PC-3 (cell line): ENCODE measurements at regions not wholly inside any gene's neighbourhood (a gene's known extent, or its start where the extent isn't known, plus 50 kb on each side); places are given as distances from the start of the nearest gene placed in this dataset.

Source experiments
- ATAC-seq: fragments of 200-7000 bp; cut with Tn5 transposase; 2 replicates; pipeline ENCODE4 v1.9.1; 2020; ENCODE audit warnings: mild to moderate bottlenecking, moderate library complexity
- BruUV-seq: library from RNA; stranded (reverse); fragments of 400-500 nt; replicated peaks from 2 replicates; lab custom pipeline; 2021; lab: Mats Ljungman, UMichigan
- CTCF ChIA-PET: fragments of 300-600 bp; sonication (Branson Sonifier 250); formaldehyde crosslinking; loops from one replicate; lab custom pipeline; 2022; ENCODE audit warnings: antibody characterized with exemption; lab: Charles Lee
- POLR2A ChIA-PET: fragments of 300-600 bp; sonication (Branson Sonifier 250); formaldehyde crosslinking; loops from one replicate; lab custom pipeline; 2022; ENCODE audit warnings: antibody characterized with exemption; ENCODE audit not compliant: unreplicated experiment; lab: Charles Lee
- DNase-seq: peaks from one replicate; pipeline ENCODE4 v3.0.0-alpha.2; 2015
- H2AFZ ChIP-seq: fragments of 300-600 bp; sonication (generic); 2 replicates; pipeline ENCODE4 v1.6.0; 2016; ENCODE audit warnings: antibody characterized with exemption, low read length
- H3F3A ChIP-seq: fragments of 300-600 bp; sonication (generic); one replicate; pipeline ENCODE4 v1.6.0; 2017; ENCODE audit warnings: antibody characterized with exemption, low read length, control low read depth, mild to moderate bottlenecking; ENCODE audit not compliant: unreplicated experiment
- H3K27ac ChIP-seq: fragments of 300-600 bp; sonication (generic); 2 replicates; pipeline ENCODE4 v1.5.1; 2016; ENCODE audit warnings: mild to moderate bottlenecking, low read length
- H3K27me3 ChIP-seq: fragments of 300-600 bp; sonication (generic); 2 replicates; pipeline ENCODE4 v1.6.1; 2016; ENCODE audit warnings: low read length, mixed read lengths
- H3K36me3 ChIP-seq: fragments of 300-600 bp; sonication (generic); 2 replicates; pipeline ENCODE4 v1.6.1; 2016; ENCODE audit warnings: low read depth, mixed run types, low read length, mixed read lengths
- H3K4me1 ChIP-seq: fragments of 300-600 bp; sonication (generic); 2 replicates; pipeline ENCODE4 v1.5.1; 2016; ENCODE audit warnings: low read length; ENCODE audit not compliant: insufficient read depth
- H3K4me2 ChIP-seq: fragments of 300-600 bp; sonication (generic); 2 replicates; pipeline ENCODE4 v1.6.0; 2016; ENCODE audit warnings: low read length
- H3K4me3 ChIP-seq: fragments of 300-600 bp; sonication (generic); 2 replicates; pipeline ENCODE4 v1.5.1; 2016; ENCODE audit warnings: mild to moderate bottlenecking, low read length, mixed read lengths
- H3K79me2 ChIP-seq: fragments of 300-600 bp; sonication (generic); 2 replicates; pipeline ENCODE4 v1.6.1; 2017; ENCODE audit warnings: low read length, mixed read lengths
- H3K9ac ChIP-seq: fragments of 300-600 bp; sonication (generic); 2 replicates; pipeline ENCODE4 v1.6.0; 2016; ENCODE audit warnings: mild to moderate bottlenecking, low read length
- H3K9me2 ChIP-seq: fragments of 300-600 bp; sonication (generic); replicated peaks from 2 replicates; pipeline ENCODE4 v1.6.1; 2016; ENCODE audit warnings: mixed run types, low read length, mixed read lengths
- H3K9me3 ChIP-seq: fragments of 300-600 bp; sonication (generic); 2 replicates; pipeline ENCODE4 v1.6.1; 2016; ENCODE audit warnings: low read length, mixed read lengths
- H4K20me1 ChIP-seq: fragments of 300-600 bp; sonication (generic); 2 replicates; pipeline ENCODE4 v1.6.1; 2016; ENCODE audit warnings: low read length, mixed read lengths
- EZH2 ChIP-seq: fragments of 300-600 bp; sonication (generic); IDR thresholded peaks from one replicate; pipeline ENCODE4 v1.6.1; 2017; ENCODE audit warnings: antibody characterized with exemption, mild to moderate bottlenecking, low read length; ENCODE audit not compliant: unreplicated experiment
- EZH2phosphoT487 ChIP-seq: fragments of 300-600 bp; sonication (generic); IDR thresholded peaks from 2 replicates; pipeline ENCODE4 v1.6.1; 2018; ENCODE audit warnings: mild to moderate bottlenecking, antibody characterized with exemption, low read length, borderline replicate concordance
- intact Hi-C: fragments of 100-400 bp; cut with micrococcal nuclease; formaldehyde crosslinking; loops from 2 replicates; pipeline ENCODE4 v1.9.0; 2023
- TF ChIP-seq, protein P1 (sequence below): fragments of 300-600 bp; sonication (generic); conservative IDR thresholded peaks from 2 replicates; pipeline ENCODE4 v1.5.1; 2017; ENCODE audit warnings: antibody characterized with exemption, low read depth, mild to moderate bottlenecking, low read length

DNA sequence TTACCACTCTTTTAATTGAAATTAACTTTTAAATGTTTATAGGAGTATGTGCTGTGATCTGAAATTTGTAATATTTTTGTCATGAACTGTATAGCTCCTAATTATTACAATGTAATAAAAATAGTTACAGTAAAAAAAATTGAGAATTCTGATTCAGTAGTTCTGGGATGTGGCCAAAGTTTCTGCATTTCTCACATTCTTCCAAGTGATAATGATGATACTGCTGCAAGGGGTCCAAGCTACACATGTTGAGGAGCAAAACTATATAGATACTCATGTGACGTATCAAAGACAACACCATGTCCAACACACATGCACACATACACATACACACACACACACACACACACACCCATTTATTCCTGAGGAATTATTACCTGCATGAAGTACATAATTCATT lies 71.0 kb upstream of the FAM83B start:
- Histone ChIP-seq H3K9me2 (no peaks in the 10 kb centered on the region), H3K27me3 (no peaks in the 10 kb centered on the region), H3K4me3 (no peak overlapping the region), H3K4me1 (no peaks in the 10 kb centered on the region), H3K9me3 (no peaks in the 10 kb centered on the region), H3K36me3 (no peaks in the 10 kb centered on the region), H3K27ac (no peak overlapping the region), H3F3A (no peaks in the 10 kb centered on the region), H2AFZ (no peak overlapping the region), H3K4me2 (no peak overlapping the region), H3K79me2 (no peaks in the 10 kb centered on the region), H4K20me1 (no peaks in the 10 kb centered on the region), H3K9ac (no peak overlapping the region)
- CTCF ChIA-PET = no interaction called here
- no peak for TF ChIP-seq EZH2phosphoT487
- TF ChIP-seq, protein P1, sequence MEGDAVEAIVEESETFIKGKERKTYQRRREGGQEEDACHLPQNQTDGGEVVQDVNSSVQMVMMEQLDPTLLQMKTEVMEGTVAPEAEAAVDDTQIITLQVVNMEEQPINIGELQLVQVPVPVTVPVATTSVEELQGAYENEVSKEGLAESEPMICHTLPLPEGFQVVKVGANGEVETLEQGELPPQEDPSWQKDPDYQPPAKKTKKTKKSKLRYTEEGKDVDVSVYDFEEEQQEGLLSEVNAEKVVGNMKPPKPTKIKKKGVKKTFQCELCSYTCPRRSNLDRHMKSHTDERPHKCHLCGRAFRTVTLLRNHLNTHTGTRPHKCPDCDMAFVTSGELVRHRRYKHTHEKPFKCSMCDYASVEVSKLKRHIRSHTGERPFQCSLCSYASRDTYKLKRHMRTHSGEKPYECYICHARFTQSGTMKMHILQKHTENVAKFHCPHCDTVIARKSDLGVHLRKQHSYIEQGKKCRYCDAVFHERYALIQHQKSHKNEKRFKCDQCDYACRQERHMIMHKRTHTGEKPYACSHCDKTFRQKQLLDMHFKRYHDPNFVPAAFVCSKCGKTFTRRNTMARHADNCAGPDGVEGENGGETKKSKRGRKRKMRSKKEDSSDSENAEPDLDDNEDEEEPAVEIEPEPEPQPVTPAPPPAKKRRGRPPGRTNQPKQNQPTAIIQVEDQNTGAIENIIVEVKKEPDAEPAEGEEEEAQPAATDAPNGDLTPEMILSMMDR = no peak
- no peak for TF ChIP-seq EZH2
- intact Hi-C loops = no loop called here
- DNase-seq (no peak), ATAC-seq (no peak)
- BruUV-seq = no TSS peak
- POLR2A ChIA-PET = no interaction called here

DNA sequence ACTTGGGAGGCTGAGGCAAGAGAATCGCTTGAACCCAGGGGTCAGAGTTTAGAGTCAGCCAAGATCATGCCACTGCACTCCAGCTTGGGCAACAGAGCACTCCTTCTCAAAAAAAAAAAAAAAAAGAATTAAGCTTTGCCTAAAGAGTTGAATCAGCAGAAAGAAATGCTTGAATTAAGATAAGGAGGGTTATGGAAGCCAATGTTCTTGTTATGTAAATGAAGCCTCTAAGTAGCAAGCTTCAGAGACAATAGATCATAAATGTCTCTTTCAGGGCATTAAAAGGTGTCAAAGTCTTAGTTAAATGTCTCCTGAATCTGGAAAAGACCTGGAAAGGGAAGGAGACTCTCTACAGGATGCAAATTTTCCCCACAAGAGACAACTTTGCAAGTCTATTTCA lies 69.7 kb upstream of the FAM83B start:
- Histone ChIP-seq H3K27ac (no peak overlapping the region), H3K4me2 (no peak overlapping the region), H3K9me2 (no peaks in the 10 kb centered on the region), H3K9me3 (no peaks in the 10 kb centered on the region), H3K4me1 (no peaks in the 10 kb centered on the region), H3K4me3 (no peak overlapping the region), H4K20me1 (no peaks in the 10 kb centered on the region), H3K79me2 (no peaks in the 10 kb centered on the region), H3K36me3 (no peaks in the 10 kb centered on the region), H3K27me3 (no peaks in the 10 kb centered on the region), H3F3A (no peaks in the 10 kb centered on the region), H3K9ac (no peak overlapping the region), H2AFZ (no peak overlapping the region)
- ATAC-seq (no peak), DNase-seq (no peak)
- ChIA-PET POLR2A (no interaction called here), CTCF (no interaction called here)
- intact Hi-C loops = no loop called here
- TF ChIP-seq, protein P1 = no peak
- TF ChIP-seq EZH2phosphoT487 (no peak), EZH2 (no peak)
- no TSS peak for BruUV-seq

DNA sequence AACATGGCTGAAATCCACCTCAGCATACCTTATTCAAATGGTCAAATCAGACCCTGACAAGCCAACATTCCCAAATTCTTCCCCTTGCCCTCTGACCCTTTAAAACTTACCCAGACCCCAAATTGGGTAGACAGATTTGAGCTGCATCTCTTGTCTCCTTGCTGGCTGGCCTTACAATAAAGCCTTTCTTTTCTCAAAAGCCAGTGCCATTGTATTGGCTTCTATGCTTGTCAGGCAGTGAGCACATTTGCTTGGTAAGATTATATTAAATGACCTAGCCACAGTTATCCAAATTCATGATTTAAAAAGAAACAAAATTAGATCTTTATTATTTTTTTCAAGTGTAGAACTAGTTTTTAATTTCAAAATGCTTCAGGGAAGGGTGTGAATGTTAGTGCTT lies 67.8 kb upstream of the FAM83B start:
- intact Hi-C loops = no loop called here
- H3K9me3 ChIP-seq = no peaks in the 10 kb centered on the region
- no peaks in the 10 kb centered on the region for H3K9me2 ChIP-seq
- H3K36me3 ChIP-seq = no peaks in the 10 kb centered on the region
- no peak overlapping the region for H3K4me2 ChIP-seq
- no peaks in the 10 kb centered on the region for H3K79me2 ChIP-seq
- POLR2A ChIA-PET = no interaction called here
- H3K27ac ChIP-seq = no peak overlapping the region
- no peak overlapping the region for H3K4me3 ChIP-seq
- H4K20me1 ChIP-seq = no peaks in the 10 kb centered on the region
- CTCF ChIA-PET = no interaction called here
- no peak overlapping the region for H2AFZ ChIP-seq
- TF ChIP-seq EZH2 = no peak
- no peak for TF ChIP-seq EZH2phosphoT487
- TF ChIP-seq, protein P1 = no peak
- H3F3A ChIP-seq = no peaks in the 10 kb centered on the region
- H3K27me3 ChIP-seq = no peaks in the 10 kb centered on the region
- no TSS peak for BruUV-seq
- DNase-seq = no peak
- no peaks in the 10 kb centered on the region for H3K4me1 ChIP-seq
- ATAC-seq = no peak
- H3K9ac ChIP-seq = no peak overlapping the region
